RPMI7951 (cell line): ENCODE measurements at regions not wholly inside any gene's neighbourhood (a gene's known extent, or its start where the extent isn't known, plus 50 kb on each side); places are given as distances from the start of the nearest gene placed in this dataset.
"Not testable (repeated sequence)": the region's sequence is repeated elsewhere in the genome, so short reads cannot be mapped to it uniquely, and the experiment has no call there.

Experiments used
- DNase-seq: peaks from one replicate; pipeline ENCODE4 v3.0.0-alpha.2; 2012; ENCODE audit warnings: low read depth

- no peak for DNase-seq
Measured at GRCh38 chr1:43108080-43108479, 64.0 kb downstream of the EBNA1BP2 start.

GRCh38 chr1:43107664-43108063, 64.4 kb downstream of the EBNA1BP2 start:
- no peak for DNase-seq

GRCh38 chr1:43104027-43104763, 67.9 kb downstream of the EBNA1BP2 start:
- no peak for DNase-seq

DNA sequence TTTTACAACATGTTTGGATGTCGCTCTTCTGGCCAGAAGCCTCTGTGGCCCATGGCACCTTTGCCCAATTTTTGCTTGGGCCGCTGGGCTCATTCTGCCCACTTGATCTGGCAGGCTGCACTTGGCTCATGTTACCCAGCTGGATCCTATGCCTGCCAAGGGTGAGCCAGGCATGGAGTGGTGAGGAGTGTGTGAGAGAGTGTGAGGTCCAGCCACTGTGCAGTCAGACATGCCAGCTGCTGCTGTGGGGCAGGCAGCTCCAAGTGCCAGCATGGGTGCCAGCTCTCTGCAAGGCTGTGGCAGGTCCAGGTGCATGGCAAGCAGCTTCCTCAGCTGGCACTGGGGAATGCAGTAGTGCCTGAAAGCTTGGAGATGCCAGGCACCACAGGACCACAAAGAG, 71.0 kb downstream of the EBNA1BP2 start:
- no peak for DNase-seq

DNA sequence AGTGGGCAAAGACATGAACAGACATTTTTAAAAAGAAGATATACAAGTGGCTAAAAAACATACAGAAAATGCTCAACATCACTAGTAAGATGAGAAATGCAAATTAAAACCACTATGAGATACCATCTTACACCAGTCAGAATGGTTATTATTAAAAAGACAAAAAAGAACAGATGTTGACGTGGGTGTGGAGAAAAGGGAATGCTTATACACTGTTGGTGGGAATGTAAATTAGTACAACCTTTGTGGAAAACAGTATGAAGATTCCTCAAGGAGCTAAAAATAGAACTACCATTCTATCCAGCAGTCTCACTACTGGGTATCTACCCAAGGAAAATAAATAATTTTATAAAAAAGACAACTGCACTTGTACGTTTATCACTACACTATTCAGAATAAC, 73.9 kb downstream of the EBNA1BP2 start:
- DNase-seq: no peak

DNA sequence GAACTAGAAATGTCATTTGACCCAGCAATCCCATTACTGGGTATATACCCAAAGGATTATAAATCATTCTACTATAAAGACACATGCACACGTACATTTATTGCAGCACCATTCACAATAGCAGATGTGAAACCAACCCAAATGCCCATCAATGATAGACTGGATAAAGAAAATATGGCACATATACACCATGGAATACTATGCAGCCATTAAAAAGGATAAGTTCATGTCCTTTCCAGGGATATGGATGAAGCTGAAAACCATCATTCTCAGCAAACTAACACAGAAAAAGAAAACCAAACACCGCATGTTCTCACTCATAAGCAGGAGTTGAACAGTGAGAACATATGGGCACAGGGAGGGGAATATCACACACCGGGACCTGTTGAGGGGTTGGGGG, 75.6 kb downstream of the EBNA1BP2 start:
- not testable (repeated sequence) for DNase-seq

- not testable (repeated sequence) for DNase-seq
Measured at GRCh38 chr1:43090812-43091211, 81.3 kb downstream of the EBNA1BP2 start.

DNA sequence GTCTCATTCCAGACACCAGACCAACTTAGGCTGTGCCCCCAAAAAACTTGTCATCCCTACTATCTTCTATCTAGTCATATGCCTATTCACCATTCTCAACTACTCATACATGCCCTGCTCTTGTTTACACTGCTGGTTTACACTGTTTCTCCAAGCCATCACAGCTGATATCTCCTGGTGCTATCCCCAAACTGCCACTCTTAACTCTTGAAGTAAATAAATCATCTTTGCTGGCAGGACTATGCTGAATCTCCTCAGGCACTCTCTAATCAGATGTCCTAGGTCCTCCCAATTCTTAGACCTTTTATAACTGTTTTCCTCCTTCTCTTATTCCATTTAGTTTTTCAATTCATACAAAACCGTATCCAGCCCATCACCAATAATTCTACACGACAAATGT, 81.9 kb downstream of the EBNA1BP2 start:
- DNase-seq: not testable (repeated sequence)

GRCh38 chr1:43083375-43083891, 88.7 kb downstream of the EBNA1BP2 start:
- no peak for DNase-seq

DNA sequence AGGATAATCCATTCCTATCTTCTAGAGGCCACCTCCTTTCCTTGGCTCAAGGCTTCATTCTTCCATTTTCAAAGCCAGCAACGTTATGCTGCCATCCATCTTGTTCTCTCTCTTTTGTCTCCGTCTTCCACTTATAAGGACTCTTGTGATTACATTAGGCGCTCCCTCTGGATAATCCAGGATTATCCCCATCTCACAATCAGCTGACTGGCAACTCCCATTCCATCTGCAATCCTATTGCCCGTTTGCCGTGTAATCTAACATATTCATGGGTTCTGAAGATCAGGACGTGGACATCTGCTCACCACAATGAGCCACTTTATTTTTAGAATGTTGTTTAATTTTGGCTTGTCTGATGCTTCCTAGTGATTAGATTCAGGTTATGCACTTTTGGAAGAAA, 89.3 kb downstream of the EBNA1BP2 start:
- DNase-seq: no peak

DNA sequence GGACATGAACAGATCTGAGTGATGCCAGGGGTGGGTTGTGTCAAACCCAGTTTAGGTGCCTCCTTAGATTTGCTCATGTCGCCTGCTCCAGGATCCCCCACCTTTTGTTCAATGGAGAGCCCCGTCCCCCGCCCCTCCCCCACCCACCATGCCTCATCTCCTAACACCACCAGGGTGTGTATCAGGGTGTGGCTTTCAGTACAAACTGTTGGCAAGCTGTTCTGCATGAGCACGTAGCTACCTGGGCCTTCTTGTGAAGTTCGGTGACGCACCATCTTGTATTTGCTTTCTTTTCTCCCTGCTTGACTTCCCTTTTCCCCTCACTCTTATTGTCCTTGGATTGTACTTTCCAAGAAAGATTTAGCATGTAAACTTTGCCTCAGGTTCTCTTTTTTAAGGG, 94.8 kb downstream of the EBNA1BP2 start:
- no peak for DNase-seq

DNA sequence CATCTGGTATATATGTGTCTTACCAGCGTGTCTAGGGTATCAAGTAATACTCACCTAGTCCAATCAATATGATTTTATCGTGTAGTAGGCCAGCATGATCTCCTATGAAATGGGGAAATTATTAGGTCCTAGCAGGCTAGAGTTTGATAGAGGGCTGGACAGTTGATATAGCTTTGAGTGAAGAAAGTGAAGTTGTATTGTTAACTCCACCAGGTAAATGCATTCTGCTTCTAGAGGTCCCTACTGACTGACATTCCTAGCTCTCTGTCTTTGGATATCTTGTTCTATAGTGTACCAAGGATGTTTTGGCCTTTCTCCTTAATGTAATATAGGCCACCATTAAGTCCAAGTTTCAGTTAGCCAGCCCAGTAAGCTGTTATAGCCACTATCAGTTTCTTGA, 97.4 kb downstream of the EBNA1BP2 start:
- DNase-seq: no peak

DNA sequence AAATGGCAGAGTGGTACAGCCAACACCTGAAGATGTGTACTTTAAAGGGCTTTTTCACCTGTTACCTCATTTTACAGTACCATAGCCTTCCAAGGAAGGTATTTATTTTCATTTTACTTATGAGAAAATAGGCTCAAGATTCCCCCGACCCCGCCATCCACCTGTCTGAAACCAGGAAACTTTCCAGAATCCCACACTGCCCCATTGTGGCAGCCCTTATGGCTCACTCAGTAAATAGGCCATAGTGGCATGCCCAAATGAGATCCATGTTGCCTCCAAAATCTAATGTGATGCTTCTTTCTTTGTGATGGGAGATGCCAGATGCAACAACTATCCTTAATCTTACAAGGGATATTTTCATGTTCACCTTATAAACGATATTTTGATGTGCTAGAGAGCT, 97.8 kb downstream of the EBNA1BP2 start:
- no peak for DNase-seq

GRCh38 chr1:43073490-43074230, 98.4 kb downstream of the EBNA1BP2 start:
- DNase-seq: peak; percentile 70

GRCh38 chr1:43072314-43072713, 99.8 kb downstream of the EBNA1BP2 start:
- no peak for DNase-seq

GRCh38 chr1:43071241-43071640, 100.8 kb downstream of the EBNA1BP2 start:
- no peak for DNase-seq

GRCh38 chr1:43069461-43070050, 102.5 kb downstream of the EBNA1BP2 start:
- peak; percentile 51 for DNase-seq

DNA sequence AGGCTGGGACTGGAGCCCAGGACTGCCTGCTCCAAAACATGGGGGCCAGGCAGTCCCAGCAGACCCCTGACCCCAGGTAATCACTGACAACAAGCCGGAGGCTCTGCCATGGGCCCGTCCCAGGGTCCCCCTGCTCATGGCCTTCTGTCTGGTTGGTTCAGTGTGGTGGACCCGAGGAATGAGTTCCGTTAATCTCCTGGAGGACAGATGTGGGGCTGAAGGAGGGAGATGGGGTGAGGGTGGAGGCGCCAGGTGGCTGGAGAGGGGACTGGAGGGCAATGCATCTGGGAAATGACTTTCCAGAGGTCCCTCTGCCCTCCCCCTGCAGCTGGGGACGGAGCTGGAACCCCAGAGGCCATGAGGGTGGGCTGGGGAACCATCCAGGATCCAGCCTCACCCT, 103.2 kb downstream of the EBNA1BP2 start:
- DNase-seq: no peak

DNA sequence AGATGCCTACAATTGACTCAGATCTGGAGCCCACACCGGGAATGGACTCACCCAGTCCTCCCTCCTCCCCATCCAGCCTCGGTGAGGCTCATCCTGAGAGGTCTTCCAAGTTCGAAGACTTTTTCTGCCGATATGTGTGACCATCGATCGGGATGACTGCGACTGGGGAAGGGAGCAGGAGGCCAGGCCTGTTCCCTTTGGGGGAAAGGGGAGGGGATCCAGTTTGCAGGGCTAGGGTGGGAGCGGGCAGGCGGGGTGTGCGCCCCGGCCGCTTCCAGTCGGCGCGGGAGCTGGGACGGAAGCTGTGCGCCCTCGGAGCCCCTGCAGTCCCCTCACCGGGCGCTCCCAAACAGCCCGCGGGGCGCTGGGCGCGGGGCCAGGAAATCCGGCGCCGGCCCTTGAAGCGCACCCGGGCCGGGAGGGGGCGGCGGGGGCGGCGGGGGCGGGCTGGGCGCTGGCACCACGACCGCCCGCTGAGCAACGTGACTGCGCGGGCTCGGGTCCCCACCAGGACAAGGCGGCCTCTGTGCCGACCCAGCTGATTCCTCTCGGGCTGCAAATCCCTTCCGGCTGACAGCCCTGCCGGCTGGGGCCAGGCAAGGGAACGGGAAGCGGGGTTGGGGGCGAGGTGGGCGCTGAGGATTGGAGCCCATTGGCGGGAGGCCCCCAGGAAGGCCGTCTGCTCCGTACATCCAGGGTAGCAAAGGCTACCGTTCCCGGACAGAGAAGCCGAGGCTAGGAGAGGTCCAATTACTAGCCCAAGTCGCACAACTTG, 103.9 kb downstream of the EBNA1BP2 start:
- DNase-seq: no peak

- DNase-seq: no peak
Measured at GRCh38 chr1:43067233-43067745, 104.8 kb downstream of the EBNA1BP2 start.

DNA sequence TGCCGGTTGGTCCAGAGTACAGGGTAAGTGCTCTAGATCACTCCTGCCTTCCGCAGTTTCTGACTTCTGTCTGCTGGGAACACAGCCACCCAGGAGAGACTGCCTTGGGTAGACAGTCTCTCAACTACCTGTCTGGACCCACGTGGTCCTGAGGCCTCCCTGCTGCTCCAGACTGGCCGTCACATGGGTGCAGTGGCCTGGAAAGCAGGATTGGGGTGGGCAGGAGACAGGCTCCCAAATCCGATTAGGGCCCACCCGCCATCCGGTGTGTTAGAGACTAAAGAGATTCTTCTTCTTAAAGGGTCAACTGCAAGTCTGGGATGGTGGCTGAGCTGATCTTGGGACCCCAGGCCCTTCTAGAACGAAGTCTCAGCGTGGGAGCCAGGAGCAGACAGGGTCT, 105.5 kb downstream of the EBNA1BP2 start:
- no peak for DNase-seq
